ENCODE measurements at regions not wholly inside any gene's neighbourhood (a gene's known extent, or its start where the extent isn't known, plus 50 kb on each side); places are given as distances from the start of the nearest gene placed in this dataset.

- TF ChIP-seq, protein P1, sequence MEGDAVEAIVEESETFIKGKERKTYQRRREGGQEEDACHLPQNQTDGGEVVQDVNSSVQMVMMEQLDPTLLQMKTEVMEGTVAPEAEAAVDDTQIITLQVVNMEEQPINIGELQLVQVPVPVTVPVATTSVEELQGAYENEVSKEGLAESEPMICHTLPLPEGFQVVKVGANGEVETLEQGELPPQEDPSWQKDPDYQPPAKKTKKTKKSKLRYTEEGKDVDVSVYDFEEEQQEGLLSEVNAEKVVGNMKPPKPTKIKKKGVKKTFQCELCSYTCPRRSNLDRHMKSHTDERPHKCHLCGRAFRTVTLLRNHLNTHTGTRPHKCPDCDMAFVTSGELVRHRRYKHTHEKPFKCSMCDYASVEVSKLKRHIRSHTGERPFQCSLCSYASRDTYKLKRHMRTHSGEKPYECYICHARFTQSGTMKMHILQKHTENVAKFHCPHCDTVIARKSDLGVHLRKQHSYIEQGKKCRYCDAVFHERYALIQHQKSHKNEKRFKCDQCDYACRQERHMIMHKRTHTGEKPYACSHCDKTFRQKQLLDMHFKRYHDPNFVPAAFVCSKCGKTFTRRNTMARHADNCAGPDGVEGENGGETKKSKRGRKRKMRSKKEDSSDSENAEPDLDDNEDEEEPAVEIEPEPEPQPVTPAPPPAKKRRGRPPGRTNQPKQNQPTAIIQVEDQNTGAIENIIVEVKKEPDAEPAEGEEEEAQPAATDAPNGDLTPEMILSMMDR (IDR thresholded peaks at IDR 0.05) = no peak
- TF ChIP-seq POLR2A (IDR thresholded peaks at IDR 0.05) (no peak), EP300 (IDR thresholded peaks at IDR 0.05) (no peak)
These were observed 158.5 kb downstream of the CDCA7 start for GRCh38 chr2:173513107-173513727.

Data from stomach (tissue), 4 donors.